ENCODE measurements at regions not wholly inside any gene's neighbourhood (a gene's known extent, or its start where the extent isn't known, plus 50 kb on each side); places are given as distances from the start of the nearest gene placed in this dataset.

GRCh38 chr7:36071605-36072004 is 81.4 kb upstream of the EEPD1 start:
- TF ChIP-seq CTCF (IDR thresholded peaks at IDR 0.05) (no peak), POLR2A (IDR thresholded peaks at IDR 0.05) (no peak)

Measured in adrenal gland (tissue), 5 donors.